HG03025 (cell line): ENCODE measurements at regions not wholly inside any gene's neighbourhood (a gene's known extent, or its start where the extent isn't known, plus 50 kb on each side); places are given as distances from the start of the nearest gene placed in this dataset.

Source experiments
- ATAC-seq: cut with Tn5 transposase; IDR thresholded peaks from one replicate; pipeline ENCODE4 v1.9.1; 2021; ENCODE audit warnings: mild to moderate bottlenecking, moderate library complexity; ENCODE audit not compliant: unreplicated experiment, low FRiP score

DNA sequence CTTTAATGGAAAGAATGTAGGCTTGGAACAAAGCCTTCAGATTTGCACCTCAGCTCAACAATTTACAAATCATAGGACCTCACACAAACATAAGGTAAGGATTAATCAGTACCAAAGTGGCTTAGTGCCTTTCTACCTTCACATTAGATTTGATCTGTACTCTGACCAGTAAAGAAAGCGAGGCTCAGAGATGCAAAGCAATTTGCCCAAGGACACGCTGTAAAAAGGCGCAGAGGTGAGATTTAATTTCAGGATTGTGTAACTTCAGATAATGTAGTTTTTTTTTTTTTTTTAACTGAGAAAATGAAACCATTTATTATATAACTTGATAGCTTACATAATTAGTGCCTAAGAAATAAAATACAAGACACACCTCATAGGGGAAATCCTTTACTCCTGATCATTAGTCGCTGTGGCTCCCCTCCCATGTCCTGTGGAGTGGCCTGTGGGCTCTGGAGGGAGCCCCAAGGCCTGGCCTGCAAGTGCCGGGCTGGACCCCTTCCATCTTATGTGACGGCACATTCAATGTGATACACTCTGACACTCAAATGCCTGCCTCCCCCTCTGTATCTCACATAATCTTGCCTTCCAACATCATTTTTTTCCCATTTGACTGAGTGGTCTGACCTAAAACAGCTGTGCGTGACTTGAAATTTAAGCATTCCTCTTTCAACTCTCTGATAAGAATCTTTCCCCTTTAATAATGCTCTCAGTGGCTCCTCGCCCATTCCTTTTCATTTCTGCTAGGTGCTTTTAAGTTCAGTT, 426.5 kb upstream of the DAB1 start:
- ATAC-seq, result no peak

DNA sequence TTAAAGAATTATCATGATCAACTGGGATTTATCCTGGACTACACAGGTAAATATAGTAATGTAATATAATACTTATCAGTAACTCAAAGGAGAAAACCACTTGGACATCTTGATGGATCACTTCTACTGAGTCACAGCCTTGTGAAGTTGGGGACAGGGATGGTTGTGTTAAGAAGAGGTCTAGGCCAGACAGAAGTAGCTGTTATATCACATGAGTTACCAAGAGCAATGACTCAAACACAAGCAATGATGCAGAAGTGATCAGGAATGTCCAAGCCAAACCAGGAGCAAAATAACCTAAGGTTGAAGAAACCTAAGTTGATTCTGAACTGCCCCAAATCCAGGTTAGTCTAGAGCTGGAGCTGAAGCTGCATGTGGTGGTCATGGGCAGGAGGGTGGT, 424.5 kb upstream of the DAB1 start:
- no peak for ATAC-seq

DNA sequence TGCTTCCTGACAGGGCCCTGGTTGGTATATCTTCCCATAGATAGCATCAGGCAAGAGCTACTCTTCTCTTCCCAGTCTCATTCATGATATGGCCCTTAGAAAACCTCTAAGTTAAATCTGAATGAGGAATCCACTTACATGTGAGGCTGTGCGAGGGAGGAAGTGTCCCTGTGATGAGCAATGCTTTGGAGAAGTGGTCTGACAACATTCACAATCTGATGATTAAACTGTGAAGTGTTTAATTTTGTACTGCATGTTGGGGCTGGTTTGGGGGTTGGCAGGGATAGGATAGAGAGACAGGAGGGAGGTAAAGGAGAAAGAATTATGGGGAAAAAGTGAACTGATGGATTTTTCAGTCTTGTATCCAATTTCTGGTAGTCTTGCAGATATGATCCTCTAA, 421.2 kb upstream of the DAB1 start:
- ATAC-seq, result no peak

DNA sequence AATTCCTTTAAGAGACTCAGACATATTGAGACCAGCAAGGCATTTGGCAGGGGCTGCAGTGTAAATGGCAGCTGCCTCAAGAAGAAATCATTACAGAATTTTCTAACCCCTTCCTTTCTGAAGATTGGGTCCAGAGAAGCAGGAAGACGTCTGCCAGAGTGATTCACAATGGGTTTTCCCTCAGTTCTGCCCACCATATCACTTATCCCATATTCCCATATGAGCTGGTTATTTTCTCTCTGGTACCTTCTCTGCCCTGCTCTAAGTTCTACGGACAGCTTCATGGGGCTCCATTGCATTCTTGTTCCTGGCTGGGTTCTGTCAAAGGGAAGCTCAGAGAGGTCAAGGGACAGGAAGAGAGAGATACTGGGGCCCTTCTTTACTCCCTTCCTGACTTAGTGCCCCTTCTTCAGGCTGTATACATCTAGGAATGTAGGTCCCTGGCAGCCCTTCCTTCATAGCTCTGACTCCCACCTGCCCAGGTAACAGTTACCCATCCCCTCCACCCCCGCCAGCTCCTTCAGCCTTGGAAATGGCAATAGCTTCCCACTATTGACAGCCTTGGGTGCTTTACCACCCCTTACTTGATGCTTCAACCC, 420.6 kb upstream of the DAB1 start:
- ATAC-seq, result no peak

DNA sequence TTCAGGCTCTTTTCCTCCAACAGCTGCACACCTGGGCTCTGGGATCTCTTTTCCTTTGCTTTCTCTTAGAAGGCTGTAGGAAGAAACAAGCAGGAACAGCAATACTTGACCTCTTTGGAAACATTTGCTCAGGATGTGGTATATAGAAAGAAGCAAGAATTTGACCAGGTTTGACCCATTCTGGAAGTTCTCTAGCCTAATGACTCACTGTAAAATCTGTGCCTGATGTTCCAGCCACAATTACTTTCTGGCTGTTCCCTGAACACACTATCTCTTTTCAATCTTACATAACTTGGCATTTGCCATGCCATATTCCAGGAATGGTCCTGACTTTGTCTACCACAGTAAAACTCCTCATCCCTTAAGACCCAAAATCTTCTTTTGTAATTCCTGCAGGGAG, 419.9 kb upstream of the DAB1 start:
- ATAC-seq, result no peak

DNA sequence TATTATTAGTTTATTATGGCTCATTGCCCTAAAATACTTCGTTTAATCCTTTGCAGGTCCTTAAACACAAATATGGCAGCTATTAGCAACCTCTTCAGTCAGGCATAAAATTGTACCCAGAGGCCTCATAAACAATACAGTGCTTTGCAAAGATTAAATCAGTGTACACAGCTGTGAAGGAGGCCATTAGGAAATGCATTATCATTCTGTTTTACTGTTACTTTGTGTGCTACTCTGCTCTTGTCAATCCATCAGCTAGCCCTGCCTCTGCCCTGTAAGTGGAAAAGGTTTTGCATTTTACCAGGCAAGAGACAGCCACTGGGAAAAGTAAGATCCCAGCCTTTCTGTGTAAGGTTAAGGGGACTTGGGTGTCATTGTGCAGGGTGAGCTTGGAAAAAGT, 415.7 kb upstream of the DAB1 start:
- no peak for ATAC-seq

DNA sequence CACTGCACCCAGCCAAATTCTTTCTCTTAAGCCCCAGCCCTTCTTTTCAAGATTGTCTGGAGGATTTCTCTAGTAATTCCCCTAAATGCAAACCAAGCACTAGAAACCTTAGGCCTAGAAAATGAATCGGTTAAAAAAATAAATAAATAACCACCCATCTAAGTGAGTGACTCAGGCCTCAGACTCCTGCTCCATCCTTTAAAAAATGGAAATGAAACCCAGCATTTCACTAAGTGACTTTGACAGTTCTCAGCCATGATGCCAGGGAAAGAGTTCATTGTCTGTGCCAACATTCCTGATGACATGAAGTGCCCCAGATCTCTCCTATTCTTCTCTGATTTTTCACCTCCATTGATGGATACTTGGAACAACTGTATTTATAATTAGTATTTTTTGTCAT, 415.2 kb upstream of the DAB1 start:
- ATAC-seq, result no peak

DNA sequence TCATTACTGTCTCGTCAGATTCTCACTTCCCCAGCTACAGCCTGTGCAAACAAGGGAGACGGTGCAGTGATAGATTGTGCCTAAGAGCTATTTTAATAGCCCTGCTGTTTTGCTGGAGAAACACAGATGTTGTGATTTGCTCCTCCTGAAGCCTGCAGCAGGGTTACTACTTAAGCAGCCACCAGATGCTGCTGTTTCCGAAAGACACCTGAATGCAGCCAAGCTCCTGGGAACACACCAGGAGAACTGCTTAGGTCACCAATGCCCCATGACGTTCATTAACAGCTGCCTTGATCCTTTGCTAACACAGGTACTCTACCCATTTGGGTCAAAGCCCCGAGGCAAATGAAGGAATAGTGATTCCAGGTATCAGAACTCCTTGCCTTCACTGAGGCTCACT, 411.8 kb upstream of the DAB1 start:
- no peak for ATAC-seq

DNA sequence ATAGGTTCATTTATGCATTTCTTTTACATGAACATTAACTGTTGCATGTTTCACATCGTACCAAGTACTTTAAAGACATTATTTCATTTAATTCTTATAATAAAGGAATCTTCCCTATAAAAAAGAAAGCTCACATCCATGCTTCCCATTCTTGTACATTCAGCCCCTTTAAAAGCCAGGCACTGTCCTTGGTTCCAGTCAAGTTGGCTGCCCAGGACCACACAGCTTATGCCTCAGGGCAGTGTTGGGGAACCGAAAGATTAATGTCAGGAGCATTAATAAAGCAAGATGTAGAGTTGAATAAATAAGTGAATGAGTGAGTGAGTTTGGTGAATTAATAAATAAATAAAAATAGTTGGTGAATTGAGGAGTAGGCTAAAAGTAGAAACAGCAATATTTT, 409.4 kb upstream of the DAB1 start:
- no peak for ATAC-seq

DNA sequence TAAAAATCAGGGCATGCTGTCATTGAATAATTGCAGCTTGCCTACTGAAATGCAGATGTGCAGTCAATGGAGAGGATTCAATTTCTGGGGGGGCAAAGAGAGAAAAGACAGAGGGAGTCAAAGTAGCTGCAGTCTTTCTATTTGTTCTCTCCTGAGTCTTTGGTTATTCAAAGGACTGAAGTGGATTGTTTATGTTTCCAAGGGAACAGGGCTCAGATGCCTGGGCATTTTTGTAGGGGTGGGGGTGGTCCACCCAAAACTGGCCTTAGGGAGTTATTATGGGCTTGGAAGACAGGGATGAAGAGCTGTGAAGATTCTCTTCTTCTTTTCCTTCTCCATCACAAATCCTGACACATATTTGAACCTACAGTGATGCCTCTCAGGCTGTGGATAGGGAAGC, 408.8 kb upstream of the DAB1 start:
- ATAC-seq, result no peak

DNA sequence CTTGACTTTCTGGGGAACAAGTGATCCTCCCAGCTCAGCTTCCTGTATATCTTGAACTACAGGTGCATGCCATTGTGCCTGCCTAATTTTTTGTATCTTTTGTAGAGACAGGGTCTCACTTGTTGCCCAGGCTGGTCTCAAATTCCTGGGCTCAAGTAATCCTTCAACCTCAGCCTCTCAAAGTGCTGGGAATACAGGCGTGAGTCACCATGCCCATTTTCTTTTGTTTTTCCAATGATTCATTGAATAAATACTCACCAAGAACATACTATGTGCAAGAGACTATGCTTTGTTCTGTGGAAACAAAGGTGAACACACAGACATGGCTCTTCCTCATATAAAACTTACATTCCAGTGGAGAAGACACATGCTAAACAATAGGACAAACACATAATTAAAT, 407.8 kb upstream of the DAB1 start:
- no peak for ATAC-seq

DNA sequence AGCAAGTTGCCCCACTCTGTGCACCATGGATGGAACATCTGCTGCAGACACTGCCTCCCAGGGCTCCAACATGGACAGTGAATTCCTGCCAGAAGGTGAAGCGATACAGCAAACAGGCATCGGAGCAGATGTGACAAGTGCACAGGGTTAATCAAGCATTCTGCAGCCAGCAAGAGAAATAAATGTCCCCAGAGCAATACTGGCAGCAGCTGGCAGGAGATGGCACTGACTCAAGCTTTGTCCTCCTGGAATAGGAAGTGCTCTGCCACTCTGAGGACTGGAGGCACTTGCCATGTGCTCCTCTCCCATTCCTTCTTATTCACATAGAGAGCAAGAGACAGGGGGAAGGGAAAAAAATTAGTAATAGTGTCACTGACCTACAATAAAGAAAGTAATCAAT, 402.7 kb upstream of the DAB1 start:
- no peak for ATAC-seq

DNA sequence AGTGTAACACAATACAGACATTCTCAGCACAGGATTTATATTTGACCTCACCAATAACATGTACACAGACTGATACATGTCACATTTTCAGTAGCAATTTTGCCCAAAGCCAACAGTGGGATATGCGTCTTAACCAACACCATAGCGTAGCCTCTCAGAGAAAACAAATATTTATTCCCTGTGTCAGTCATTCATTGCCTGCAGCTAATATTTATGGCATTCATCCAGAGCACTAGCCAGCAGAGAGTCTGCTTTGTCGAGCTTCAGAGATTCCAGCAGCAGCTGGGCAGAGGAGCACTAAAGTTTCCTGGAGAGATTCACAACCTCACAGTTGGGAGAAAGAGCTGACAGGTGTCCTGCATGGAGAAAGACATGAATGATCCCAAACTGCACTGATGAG, 400.7 kb upstream of the DAB1 start:
- no peak for ATAC-seq

DNA sequence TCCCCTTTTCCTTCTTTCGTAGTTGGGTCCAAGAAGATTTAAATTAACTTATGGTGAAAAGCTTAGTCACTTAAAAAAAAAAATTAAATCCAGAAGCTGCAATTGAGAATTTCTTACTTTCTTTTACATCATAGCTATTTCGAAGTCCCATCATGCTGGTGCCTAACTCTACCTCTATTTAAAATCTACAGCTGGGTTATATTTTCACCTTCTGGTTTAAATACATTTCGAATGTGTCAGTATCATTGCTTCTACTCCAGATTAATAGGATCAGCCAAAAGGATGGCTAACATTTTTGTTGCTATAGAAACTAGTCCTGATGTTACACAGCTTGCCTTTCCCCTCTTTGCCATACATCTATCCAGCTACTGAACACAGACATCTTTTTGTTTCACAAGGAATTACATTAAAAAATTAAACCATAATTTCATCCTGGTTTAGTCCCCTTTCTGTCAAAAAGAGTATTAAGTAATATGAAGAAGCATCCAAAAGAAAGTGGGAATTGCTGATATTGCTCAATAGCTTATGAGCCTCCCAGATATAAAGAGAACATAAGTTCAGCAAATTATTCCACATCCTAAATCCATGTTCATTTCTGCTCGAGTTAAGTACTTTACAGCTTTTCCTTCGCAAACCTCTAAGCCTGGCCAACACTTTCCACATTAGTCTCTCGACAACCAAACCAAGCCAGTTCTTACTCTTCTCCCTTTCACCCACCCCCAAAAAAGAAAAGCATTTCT, 396.7 kb upstream of the DAB1 start:
- no peak for ATAC-seq

DNA sequence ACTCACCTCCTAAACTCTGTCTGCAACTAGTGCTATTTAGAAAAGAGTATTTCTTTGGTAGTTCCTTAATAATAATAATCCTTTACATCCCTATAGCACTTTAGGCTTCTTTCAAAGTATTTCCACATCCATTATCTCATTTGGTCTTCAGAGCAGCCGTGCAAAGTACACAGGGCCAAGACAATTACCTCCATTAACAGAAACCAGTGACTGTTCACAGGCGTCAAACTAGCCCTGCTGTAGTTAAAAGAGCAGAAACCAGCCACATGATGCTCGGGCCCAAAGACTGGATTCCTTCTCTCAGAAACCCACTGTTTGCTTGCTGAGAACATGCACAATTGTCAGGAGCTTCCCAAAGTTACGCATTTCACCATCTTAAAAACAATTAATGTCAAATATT, 396.0 kb upstream of the DAB1 start:
- no peak for ATAC-seq

DNA sequence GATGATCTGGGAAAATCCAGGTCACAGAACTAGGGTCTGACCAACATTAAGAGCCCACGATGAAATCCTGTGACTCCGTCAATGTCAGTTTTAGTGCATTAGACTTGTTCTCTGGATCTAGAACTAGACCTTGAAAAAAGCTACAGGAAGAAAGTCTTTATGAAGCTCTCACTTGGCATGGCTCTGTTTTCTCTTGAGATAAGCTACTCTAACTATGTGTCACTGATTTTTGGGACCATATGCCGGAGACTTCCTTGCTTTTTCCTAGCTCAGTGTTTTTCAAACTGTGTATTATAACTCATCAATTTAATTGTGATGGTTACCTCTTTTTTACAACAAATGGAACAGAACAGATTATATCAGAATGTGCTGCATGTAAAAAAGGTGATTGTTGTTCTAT, 379.7 kb upstream of the DAB1 start:
- ATAC-seq, result no peak

DNA sequence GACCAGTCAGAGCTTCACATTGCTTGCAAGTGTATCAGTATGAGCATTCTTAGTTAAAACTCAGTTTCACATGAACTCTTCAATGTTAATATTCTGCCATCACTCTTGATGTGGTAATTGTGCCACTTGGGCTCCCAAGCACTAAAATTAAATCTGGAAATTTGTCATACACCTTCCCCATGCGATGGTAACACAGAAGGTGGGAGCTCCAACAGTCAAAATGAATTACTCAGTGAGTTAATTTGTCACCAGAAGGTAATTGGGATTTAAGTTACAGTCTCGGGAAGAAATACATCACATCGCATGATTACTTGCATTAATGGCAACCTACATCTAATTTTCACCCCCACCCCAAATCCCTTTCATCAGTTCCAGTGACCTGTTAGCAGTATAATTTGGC, 376.5 kb upstream of the DAB1 start:
- ATAC-seq, result no peak

DNA sequence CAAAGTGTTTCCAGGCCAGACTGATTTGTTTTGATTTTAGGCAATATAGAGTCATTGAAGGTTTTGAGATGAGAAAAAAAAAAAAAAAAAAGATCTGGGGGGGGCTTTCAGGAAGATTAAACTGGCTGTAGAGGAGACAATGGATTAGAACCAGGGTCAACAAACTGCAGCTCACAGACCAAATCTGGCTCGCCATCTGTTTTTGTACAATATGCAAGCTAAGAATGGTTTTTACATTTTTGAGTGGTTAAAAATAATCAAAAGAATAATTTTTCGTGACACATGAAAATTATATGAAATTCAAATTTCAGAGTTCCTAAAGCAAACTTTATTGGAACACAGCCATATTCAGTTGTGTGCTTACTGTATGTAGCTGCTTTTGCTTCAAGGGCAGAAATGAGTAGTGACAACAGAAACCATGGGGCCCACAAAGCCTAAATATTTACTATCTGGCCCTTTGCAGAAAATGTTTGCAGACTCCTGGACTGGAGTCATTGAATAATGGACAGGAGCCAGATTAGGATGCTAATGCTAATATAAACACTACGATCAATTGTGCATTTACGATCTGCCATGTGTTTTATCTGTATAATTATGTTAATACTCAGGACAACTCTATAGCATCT, 375.7 kb upstream of the DAB1 start:
- ATAC-seq, result no peak

DNA sequence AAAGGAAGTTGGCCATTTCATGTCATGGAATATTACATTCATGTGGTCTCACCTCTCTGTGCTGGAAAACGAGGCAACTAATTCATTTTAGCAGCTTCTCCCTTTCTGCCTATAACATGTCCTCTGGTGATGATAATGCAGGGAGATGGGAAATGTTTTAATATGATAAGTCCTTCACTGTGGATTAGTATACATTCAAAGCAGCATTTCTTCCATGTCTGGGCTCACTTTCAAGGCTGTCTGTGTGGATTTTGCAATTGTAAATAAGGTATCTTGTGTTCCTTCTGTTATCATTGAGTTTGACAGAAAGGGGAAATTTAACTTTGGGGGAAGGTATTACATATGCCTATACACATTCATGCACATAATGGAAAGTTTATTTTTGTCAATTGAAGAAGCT, 374.7 kb upstream of the DAB1 start:
- no peak for ATAC-seq

DNA sequence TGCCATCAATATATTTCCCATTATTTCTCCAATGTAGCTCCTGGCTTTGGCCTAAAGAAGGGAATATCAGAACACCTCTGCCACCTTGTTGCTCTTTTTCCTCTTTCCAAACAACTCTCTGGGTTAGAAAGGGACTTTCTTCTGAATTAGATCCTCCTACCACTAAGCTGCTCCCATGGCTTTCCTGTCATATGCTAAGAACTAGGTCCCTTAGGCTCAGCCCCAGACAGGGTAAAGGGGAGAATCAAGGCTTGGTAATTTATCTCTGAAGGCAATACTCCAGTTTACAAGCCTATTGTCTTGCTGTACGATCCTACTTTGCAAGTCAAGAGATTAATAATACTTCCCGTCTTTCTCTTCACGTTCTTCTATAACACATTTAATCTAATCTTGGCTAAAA, 373.2 kb upstream of the DAB1 start:
- ATAC-seq, result no peak

DNA sequence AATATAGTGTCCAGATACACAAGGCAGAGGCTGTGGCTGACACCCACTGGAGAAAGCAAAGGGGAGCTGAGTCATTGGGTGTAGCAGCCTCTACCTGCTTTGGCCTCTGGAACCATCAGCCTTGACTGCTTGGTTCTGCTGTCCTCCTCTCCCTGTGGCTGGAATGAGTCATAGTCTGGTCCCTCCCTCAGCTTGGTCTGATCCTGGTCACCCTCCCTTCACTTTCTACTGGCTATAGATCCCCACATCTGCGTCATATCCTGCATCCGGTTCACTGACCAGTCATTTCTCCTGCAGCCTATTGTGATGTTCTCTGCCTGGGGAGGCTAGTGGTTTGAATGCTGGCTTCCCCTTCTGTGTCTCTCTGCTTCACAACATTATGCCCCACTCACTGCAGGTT, 372.8 kb upstream of the DAB1 start:
- ATAC-seq, result no peak

DNA sequence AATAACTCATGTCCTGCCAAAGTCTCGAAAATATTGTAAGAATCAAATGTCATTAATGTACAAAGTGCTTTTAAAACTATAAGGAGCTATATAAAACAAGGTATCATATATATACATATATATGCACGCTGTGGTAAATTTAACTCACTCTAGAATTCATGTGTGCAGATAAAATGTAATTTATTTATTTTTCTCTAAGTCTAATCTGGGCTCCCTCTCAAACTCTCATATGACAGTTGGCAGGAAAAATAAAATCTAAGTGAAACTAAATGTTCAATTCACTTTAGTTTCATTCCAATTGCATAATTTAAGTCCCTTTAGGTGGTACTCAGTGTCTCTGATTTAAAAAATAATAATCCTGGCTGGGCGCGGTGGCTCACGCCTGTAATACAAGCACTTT, 372.0 kb upstream of the DAB1 start:
- ATAC-seq, result no peak
